Cerebellar cortex (tissue), 1 donor: ENCODE measurements at regions not wholly inside any gene's neighbourhood (a gene's known extent, or its start where the extent isn't known, plus 50 kb on each side); places are given as distances from the start of the nearest gene placed in this dataset.
A peak's percentile ranks its signal among the peaks of the same experiment; 100 is the strongest.
"Not testable (repeated sequence)": the region's sequence is repeated elsewhere in the genome, so short reads cannot be mapped to it uniquely, and the experiment has no call there.

Experiments used
- DNase-seq: peaks from one replicate; pipeline ENCODE4 v3.0.0-alpha.2; 2015; ENCODE audit warnings: low spot score

GRCh38 chr15:31673263-31673662 lies 346.6 kb downstream of the KLF13 start:
- DNase-seq = not testable (repeated sequence)

- not testable (repeated sequence) for DNase-seq
Observed at GRCh38 chr15:31681529-31682259, 348.6 kb upstream of the CHRNA7 start.

GRCh38 chr15:31687088-31687487 lies 343.2 kb upstream of the CHRNA7 start:
- not testable (repeated sequence) for DNase-seq

- DNase-seq = not testable (repeated sequence)
Observed at GRCh38 chr15:31696509-31696908, 333.8 kb upstream of the CHRNA7 start.

GRCh38 chr15:31705076-31705678 lies 325.1 kb upstream of the CHRNA7 start:
- DNase-seq = not testable (repeated sequence)

GRCh38 chr15:31707944-31708702 lies 322.2 kb upstream of the CHRNA7 start:
- not testable (repeated sequence) for DNase-seq

GRCh38 chr15:31708703-31709327 lies 321.5 kb upstream of the CHRNA7 start:
- not testable (repeated sequence) for DNase-seq

- not testable (repeated sequence) for DNase-seq
Observed at GRCh38 chr15:31709479-31709878, 320.8 kb upstream of the CHRNA7 start.

GRCh38 chr15:31710806-31711205 lies 319.5 kb upstream of the CHRNA7 start:
- DNase-seq = not testable (repeated sequence)

- peak; percentile 39 for DNase-seq
Observed at GRCh38 chr15:31715208-31715607, 315.1 kb upstream of the CHRNA7 start.

GRCh38 chr15:31718625-31719024 lies 311.7 kb upstream of the CHRNA7 start:
- not testable (repeated sequence) for DNase-seq

GRCh38 chr15:31719396-31720022 lies 310.8 kb upstream of the CHRNA7 start:
- peak; percentile 36 for DNase-seq

- not testable (repeated sequence) for DNase-seq
Observed at GRCh38 chr15:31723019-31723418, 307.3 kb upstream of the CHRNA7 start.

GRCh38 chr15:31724903-31725302 lies 305.4 kb upstream of the CHRNA7 start:
- DNase-seq = not testable (repeated sequence)

GRCh38 chr15:31725619-31726018 lies 304.7 kb upstream of the CHRNA7 start:
- not testable (repeated sequence) for DNase-seq

- DNase-seq = no peak
Observed at GRCh38 chr15:31727612-31728011, 302.7 kb upstream of the CHRNA7 start.

- no peak for DNase-seq
Observed at GRCh38 chr15:31732726-31733125, 297.6 kb upstream of the CHRNA7 start.

- DNase-seq = no peak
Observed at GRCh38 chr15:31733424-31733823, 296.9 kb upstream of the CHRNA7 start.

GRCh38 chr15:31740203-31740602 lies 290.1 kb upstream of the CHRNA7 start:
- DNase-seq = peak; percentile 86

GRCh38 chr15:31745841-31746240 lies 284.5 kb upstream of the CHRNA7 start:
- DNase-seq = no peak

- DNase-seq = no peak
Observed at GRCh38 chr15:31752065-31752762, 278.1 kb upstream of the CHRNA7 start.
